Astrocyte of the cerebellum (primary cell): ENCODE measurements at regions not wholly inside any gene's neighbourhood (a gene's known extent, or its start where the extent isn't known, plus 50 kb on each side); places are given as distances from the start of the nearest gene placed in this dataset.
"Not testable (repeated sequence)": the region's sequence is repeated elsewhere in the genome, so short reads cannot be mapped to it uniquely, and the experiment has no call there.

Experiments used
- DNase-seq: peaks from one replicate; pipeline ENCODE4 v3.0.0-alpha.2; 2011; ENCODE audit warnings: low read depth
- H3K4me3 ChIP-seq: 2 replicates; pipeline ENCODE4 v1.5.1; 2011; ENCODE audit warnings: mild to moderate bottlenecking, low read depth, low read length, moderate library complexity
- CTCF ChIP-seq: IDR thresholded peaks from 2 replicates; pipeline ENCODE4 v1.5.1; 2012; ENCODE audit warnings: low read length, low read depth, moderate library complexity, mild to moderate bottlenecking; ENCODE audit errors: missing control alignments
- in situ Hi-C: cut with HindIII; loops from 2 replicates; pipeline ENCODE4 v1.10.0; 2017; ENCODE audit warnings: low sequenced_read_pairs

- in situ Hi-C loops = no loop called here
- no peak for DNase-seq
- no peak overlapping the region for H3K4me3 ChIP-seq
- no peak for TF ChIP-seq CTCF
Measured at GRCh38 chr5:157965989-157966388, 107.0 kb upstream of the CLINT1 start.

GRCh38 chr5:157965040-157965678, 106.2 kb upstream of the CLINT1 start:
- DNase-seq = no peak
- TF ChIP-seq CTCF = no peak
- in situ Hi-C loops = no loop called here

GRCh38 chr5:157963761-157964160, 104.8 kb upstream of the CLINT1 start:
- TF ChIP-seq CTCF = no peak
- no peak overlapping the region for H3K4me3 ChIP-seq
- DNase-seq = no peak
- in situ Hi-C loops = no loop called here

More at GRCh38 chr5:157965040-157965678, 106.2 kb upstream of the CLINT1 start:
- no peak overlapping the region for H3K4me3 ChIP-seq

- no peak overlapping the region for H3K4me3 ChIP-seq
- no peak for TF ChIP-seq CTCF
- in situ Hi-C loops = no loop called here
- DNase-seq = no peak
Measured at GRCh38 chr5:157963244-157963643, 104.3 kb upstream of the CLINT1 start.

GRCh38 chr5:157962686-157963085, 103.7 kb upstream of the CLINT1 start:
- H3K4me3 ChIP-seq, DNase-seq, in situ Hi-C loops: not testable (repeated sequence)

- H3K4me3 ChIP-seq = no peak overlapping the region
- in situ Hi-C loops = no loop called here
- TF ChIP-seq CTCF = no peak
- DNase-seq = no peak
Measured at GRCh38 chr5:157961896-157962590, 103.1 kb upstream of the CLINT1 start.

- no peak for TF ChIP-seq CTCF
- H3K4me3 ChIP-seq = no peak overlapping the region
- no peak for DNase-seq
- in situ Hi-C loops = no loop called here
Measured at GRCh38 chr5:157961176-157961575, 102.2 kb upstream of the CLINT1 start.
